ENCODE measurements at regions not wholly inside any gene's neighbourhood (a gene's known extent, or its start where the extent isn't known, plus 50 kb on each side); places are given as distances from the start of the nearest gene placed in this dataset.

DNA sequence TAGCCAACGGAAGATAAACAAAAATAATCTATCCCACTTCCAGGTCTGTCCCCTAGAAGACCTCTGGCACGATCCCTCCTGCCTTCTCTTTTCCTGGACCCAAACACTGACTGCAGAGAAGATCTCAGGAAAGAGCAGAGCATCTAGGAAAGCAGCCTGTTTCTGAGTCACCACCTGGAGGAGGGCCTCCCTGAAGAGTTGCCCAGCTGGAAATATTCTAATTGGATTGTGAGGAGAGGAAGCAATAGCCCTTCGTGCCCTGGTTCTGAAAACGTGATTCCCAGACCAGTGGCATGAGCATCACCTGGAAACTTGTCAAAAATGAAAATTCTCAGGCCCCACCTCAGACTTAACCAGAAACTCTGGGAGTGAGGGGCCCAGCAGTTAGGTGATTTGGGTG lies 411.1 kb downstream of the SETD4 start:
- TF ChIP-seq, protein P1, sequence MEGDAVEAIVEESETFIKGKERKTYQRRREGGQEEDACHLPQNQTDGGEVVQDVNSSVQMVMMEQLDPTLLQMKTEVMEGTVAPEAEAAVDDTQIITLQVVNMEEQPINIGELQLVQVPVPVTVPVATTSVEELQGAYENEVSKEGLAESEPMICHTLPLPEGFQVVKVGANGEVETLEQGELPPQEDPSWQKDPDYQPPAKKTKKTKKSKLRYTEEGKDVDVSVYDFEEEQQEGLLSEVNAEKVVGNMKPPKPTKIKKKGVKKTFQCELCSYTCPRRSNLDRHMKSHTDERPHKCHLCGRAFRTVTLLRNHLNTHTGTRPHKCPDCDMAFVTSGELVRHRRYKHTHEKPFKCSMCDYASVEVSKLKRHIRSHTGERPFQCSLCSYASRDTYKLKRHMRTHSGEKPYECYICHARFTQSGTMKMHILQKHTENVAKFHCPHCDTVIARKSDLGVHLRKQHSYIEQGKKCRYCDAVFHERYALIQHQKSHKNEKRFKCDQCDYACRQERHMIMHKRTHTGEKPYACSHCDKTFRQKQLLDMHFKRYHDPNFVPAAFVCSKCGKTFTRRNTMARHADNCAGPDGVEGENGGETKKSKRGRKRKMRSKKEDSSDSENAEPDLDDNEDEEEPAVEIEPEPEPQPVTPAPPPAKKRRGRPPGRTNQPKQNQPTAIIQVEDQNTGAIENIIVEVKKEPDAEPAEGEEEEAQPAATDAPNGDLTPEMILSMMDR (conservative IDR thresholded peaks at IDR 0.05; ENCODE audit: low read length): no peak
- TF ChIP-seq EZH2phosphoT487 (IDR thresholded peaks at IDR 0.05; ENCODE audit: borderline replicate concordance, low read depth, low read length): no peak

Data from OCI-LY7 (cell line).